CMK (cell line): ENCODE measurements at regions not wholly inside any gene's neighbourhood (a gene's known extent, or its start where the extent isn't known, plus 50 kb on each side); places are given as distances from the start of the nearest gene placed in this dataset.
"Not testable (repeated sequence)": the region's sequence is repeated elsewhere in the genome, so short reads cannot be mapped to it uniquely, and the experiment has no call there.

ENCODE experiments used
- DNase-seq: peaks from one replicate; pipeline ENCODE4 v3.0.0-alpha.2; 2010; ENCODE audit warnings: low read depth

DNA sequence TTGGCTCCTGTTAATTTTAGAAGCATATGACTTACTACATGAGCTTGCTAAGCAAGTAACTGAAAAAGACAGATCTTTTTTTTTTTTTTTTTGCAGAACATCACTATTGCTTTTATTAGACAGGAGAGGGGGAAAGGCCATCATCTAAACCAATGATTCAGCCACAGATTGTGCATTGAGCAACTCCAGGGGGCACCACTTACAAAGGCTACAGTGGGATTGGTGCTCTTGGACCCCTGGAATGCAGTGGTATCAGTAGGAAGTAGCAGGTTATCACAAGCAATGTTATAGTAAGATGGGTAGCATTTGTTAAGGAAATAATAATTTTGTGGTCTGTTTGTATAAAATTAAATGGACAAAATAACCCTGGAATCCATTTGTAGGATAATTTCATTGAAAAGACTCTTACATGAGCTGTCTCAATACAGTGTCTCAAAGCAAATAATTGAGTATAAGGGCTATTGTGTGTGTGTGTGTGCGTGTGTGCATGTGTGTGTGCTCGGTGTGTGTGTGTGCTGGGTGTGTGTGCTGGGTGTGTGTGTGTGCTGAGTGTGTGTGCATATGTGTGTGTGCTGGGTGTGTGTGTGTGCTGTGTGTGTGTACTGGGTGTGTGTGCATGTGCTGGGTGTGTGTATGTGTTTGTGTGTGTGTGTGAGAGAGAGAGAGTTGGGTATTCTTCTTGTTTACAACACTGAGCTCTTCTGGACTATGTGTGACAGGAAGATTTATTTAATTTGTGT, 296.3 kb downstream of the PCDH7 start:
- DNase-seq = no peak

DNA sequence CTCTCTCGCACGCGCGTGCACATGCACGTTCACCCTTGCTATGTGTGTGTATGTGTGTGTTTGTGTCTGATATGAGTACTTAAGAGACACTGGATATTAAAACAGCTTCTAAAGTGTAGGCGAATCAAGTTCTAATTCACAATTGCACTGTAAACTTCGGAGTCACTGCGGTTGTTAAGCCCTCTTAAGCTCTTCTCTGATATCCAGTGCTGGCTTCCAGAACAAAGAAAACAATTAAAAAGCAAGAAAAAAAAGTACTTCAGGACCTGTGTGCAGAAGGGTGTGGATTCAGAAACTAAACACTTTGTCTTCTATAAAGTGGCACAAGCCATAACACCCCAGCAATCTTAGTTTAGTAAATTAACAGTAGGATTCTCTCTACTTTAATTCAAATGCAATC, 300.2 kb downstream of the PCDH7 start:
- DNase-seq = no peak

DNA sequence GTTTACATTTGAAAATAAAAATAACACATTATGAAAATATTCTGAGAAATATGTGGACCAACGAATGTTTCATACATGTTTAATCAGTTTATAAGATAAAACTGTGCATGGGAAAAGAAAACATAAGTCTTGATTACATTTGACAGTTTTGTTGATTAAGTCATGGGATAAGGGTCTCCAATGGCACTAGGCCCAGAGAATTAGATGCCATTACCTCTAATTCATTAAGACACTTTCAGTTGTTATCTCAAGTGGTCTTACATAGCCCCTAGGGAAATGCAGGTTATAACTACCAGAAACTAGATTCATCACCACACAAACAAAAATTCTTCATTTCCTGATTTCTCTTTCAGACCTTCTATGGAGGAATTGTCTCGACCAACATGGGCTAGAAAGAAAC, 300.8 kb downstream of the PCDH7 start:
- DNase-seq = no peak

DNA sequence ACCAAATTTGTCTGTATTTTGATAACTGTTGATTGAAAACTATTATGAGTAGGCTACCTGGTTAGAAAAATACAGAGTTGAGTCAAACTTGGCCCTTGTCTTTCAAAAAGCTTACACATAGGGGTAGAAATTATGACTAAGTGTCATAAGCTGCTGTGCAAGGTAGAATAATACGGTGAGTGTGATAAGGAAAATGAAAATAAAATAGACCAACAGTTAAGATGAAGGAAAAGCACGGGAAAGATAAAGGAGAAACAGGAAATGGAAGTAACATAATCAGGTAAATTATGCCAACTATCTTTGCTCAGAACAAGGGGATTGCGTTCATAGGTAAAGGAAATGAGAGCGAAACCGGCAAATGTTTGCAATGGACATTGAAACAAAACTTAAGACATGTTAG, 302.5 kb downstream of the PCDH7 start:
- DNase-seq = no peak

DNA sequence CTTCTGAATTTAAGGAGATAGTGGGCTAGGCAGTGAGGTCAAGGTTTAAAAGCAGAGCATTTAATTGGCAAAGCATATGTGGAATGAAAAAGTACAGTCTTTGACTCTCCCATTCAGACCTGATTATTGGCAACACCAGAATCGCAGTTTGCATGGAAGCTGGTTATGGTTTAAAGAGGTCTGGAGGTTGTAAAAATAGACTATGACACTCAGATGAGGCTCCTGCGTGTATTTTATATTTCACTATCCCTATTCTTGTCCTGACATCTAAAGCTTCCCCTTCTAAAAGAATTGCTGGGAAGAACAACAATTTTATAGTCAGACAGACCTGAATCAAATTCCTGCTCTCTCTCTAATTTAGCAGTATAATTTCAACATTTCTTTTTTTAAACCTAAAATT, 302.9 kb downstream of the PCDH7 start:
- no peak for DNase-seq

- no peak for DNase-seq
These were observed 303.6 kb downstream of the PCDH7 start for GRCh38 chr4:31023742-31024141.

DNA sequence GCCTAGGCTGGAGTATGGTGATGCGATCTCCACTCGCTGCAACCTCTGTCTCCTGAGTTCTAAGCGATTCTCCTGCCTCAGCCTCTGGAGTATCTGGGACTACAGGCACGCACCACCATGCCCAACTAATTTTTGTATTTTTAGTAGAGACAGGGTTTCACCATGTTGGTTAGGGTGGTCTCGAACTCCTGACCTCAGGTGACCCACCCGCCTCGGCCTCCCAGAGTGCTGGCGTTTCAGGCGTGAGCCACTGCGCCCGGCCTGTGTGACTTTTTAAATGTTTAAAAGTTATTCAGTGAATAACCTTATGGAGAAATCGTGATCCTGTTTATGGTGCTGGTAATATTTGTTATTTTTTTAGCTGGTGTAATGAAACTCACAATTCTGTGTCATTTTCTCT, 304.6 kb downstream of the PCDH7 start:
- DNase-seq = not testable (repeated sequence)

GRCh38 chr4:31026256-31026655, 306.1 kb downstream of the PCDH7 start:
- DNase-seq = no peak

GRCh38 chr4:31034550-31034949, 314.4 kb downstream of the PCDH7 start:
- no peak for DNase-seq

DNA sequence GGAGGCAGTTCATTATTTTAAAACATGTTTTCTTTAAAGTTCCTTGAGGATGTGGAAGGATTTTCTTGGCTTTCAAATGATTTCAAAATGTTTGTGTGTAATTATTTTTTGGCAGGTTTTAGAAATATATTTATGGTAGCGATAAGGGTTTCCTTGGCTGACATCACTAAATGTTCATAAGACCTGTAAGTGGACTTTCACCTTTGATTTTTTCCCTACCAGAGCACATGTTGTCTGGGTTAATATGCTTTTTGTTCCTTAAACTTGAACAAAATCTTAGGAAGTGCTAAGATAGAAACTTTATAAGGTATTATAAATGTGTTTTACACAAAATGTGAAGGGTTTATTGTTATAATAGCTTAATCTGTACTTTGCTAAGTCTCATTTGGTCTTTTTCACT, 315.6 kb downstream of the PCDH7 start:
- no peak for DNase-seq

GRCh38 chr4:31037703-31038102, 317.5 kb downstream of the PCDH7 start:
- DNase-seq = no peak

DNA sequence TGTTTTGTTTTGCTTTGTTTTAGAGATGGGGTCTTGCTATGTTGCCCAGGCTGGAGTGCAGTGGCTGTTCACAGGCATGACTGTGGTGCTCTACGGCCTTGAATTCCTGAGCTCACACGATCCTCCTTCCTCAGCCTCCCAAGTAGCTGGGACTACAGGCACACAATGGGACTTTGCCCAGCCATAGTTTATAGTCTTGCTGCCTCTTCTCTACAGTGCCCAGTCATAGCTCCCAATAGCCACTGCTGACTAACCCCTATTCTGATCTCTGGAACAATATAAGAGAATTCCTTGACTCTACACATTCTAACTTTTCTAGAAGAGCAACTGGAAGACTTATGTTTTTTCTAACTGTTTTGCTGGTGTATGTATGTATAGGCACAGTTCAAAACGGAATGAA, 319.2 kb downstream of the PCDH7 start:
- no peak for DNase-seq

GRCh38 chr4:31040106-31040505, 319.9 kb downstream of the PCDH7 start:
- no peak for DNase-seq

GRCh38 chr4:31041385-31041784, 321.2 kb downstream of the PCDH7 start:
- no peak for DNase-seq

DNA sequence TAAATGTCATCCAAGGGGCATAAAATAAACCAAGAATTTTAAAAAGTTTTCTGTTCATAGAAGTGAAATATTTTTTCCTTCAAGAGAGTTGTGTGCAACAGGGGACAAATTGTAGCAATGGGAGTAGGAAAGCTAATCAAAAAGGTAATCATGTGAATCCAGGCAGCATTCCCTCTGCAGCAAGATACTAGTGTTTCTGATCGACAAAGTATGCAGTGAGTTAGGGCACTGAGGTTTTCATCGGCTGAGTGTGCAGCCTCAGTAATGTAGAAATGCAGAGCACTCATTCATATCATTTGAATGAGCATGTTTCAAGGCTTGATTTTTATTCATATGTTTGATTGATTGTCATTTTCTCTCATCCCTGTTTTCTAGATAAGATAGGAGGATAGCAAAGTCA, 321.7 kb downstream of the PCDH7 start:
- no peak for DNase-seq

- DNase-seq = no peak
These were observed 323.4 kb downstream of the PCDH7 start for GRCh38 chr4:31043382-31044062.

GRCh38 chr4:31045151-31045550, 325.0 kb downstream of the PCDH7 start:
- DNase-seq = no peak

DNA sequence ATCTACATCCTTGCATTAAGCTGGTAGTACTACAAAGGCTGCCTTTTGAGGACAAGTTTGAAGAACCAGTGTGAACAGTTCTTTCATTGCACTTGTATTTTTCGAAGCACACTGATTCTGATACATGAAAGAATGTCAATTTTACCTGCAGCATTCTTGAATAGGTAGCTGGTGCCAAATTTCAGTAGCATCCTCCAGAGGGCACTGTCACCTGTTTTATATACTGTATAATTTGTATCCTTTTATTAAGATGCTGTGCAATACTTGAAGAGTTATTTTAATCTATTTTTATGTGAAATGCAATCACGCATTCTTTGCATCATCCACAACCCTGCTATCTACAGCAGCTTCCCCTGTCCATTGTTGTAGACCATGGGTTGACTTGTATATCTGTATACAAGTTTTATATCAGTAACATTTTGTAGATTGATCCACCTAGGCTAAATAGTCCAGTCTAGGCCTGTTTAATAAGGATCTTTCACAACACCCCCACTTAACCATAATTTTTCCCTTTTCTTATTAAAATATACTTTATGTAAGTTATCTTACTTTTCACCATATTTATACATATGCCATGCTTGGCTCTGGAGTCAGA, 325.7 kb downstream of the PCDH7 start:
- DNase-seq = no peak

- DNase-seq = no peak
These were observed 331.0 kb downstream of the PCDH7 start for GRCh38 chr4:31051151-31051550.

DNA sequence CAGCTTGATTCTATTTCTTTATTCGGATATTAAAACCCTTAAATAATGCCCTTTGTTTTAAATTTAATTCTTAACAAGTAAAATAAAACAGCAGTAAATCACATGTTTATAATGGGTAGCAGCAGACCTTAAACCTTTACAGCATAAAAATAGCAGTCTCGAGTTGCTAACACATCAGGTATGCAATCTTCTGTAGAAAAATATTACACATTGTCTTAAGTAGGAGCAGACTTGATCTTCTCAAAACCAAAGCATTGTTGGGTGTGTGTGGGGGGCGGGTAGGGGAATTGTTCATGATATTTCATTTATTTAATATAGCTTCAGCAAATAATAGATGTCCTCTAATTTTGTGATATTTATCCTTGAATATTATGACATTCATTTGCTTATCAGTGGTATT, 331.4 kb downstream of the PCDH7 start:
- DNase-seq = no peak

DNA sequence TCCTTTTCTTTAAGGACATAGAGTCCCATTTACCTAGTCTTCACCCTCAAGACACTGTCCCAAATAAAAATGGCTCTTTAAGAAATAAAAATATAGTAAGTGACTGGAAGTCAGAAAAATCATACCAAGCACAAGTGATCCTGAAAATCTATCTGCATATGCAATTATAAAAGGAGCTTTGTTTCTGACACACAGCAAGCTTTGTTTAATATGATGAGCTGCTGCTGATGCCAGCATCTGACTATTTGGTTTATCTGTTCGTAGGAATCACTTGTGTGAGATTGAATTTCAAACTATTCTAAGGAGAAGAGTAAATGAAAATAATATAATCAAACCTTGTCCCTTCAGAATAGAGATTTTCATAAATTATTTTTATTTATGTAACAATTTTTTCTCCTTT, 332.4 kb downstream of the PCDH7 start:
- no peak for DNase-seq

DNA sequence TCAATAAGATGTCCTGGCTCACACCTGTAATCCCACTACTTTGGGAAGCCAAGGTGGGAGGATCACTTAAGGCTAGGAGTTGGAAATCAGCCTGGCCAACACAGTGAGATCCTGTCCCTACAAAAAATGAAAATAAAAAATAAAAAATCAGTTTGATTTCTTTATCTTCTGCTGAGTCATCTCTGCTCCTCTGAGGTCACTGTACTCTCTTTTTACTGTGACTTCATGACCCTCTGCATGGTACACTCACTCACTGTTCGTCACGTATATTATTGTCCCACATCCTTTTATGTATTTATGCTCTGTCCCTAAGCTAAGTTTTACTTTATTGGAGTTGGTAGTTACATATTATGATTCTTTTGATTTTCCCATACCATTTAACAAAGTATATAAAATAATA, 333.3 kb downstream of the PCDH7 start:
- DNase-seq = no peak

DNA sequence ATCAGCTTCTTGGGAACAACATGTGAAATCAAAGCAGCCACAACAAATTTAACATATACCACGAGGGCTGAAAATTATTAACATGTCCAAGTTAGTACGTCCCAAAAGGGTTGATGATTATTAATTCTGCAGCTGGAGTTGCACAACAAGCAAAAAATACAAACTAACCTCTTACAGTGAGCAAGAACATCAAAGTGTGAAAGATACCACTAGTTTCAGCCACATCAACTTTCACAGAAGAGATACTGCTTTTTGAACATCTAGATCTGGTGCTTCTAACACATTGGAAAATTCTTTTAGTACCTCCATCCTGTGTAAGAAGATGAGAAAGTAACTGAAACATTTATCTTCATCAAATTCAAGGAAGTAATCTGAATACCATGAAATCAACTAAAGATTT, 334.1 kb downstream of the PCDH7 start:
- DNase-seq = no peak

- DNase-seq = no peak
These were observed 338.5 kb downstream of the PCDH7 start for GRCh38 chr4:31058656-31059055.
